ENCODE measurements at regions not wholly inside any gene's neighbourhood (a gene's known extent, or its start where the extent isn't known, plus 50 kb on each side); places are given as distances from the start of the nearest gene placed in this dataset.

DNA sequence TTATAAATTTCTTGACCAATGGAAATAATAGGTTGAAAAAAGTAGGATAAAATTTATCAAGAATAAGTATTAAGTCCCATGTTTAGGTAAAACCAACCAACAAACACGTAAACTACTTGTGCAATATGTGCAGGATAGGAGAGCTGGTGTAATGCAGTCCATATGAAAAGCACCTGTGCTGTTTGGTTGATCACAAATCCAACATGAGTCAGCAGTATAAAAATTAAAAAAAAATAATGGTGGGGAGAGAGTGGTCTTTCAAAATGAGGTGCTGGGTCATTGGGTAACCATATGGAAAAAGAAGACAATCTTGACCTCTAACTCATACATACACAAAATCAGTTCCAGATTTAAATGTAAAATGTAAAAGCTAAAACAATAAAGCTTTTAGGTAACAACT lies 181.8 kb downstream of the HS3ST3B1 start:
- no peaks in the 10 kb centered on the region for H3K36me3 Mint-ChIP-seq (ENCODE audit: low read depth)

DNA sequence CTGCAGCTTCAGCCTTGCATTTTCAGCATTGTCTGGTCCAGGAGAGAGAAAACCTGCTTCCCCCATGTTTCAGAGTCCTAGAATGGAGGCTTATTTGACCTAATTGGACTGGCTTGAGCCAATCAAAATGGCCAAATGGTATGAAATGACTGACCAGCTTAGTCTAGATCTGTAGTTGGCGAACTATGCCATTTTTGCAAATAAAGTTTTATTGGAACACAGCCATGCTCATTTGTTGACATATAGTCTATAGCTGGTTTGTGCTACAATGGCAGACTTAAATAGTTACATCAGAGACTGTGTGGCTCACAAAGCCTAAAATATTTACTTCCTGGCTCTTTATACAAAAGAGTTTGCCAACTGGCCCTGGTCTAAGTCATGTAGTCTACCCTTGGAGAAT lies 180.8 kb downstream of the HS3ST3B1 start:
- Mint-ChIP-seq H3K27me3 (ENCODE audit: insufficient read depth) (peaks cover 4% of the 10 kb centered on the region), H3K9me3 (no peaks in the 10 kb centered on the region), H3K4me3 (no peak overlapping the region), H3K27ac (no peak overlapping the region), H3K36me3 (ENCODE audit: low read depth) (no peaks in the 10 kb centered on the region), H3K4me1 (peaks cover 4% of the 10 kb centered on the region)
- H3K27me3 ChIP-seq (ENCODE audit: control insufficient read depth, insufficient read depth, low read length, poor library complexity, severe bottlenecking): no peaks in the 10 kb centered on the region
- H3K4me3 ChIP-seq (ENCODE audit: low read length): no peak overlapping the region
- no peak for DNase-seq
- H3K9ac ChIP-seq (ENCODE audit: extremely low read depth, low read length, poor library complexity, severe bottlenecking): no peak overlapping the region
- no peak overlapping the region for H3K27ac ChIP-seq (ENCODE audit: low read depth, low read length)
- TF ChIP-seq, protein P1, sequence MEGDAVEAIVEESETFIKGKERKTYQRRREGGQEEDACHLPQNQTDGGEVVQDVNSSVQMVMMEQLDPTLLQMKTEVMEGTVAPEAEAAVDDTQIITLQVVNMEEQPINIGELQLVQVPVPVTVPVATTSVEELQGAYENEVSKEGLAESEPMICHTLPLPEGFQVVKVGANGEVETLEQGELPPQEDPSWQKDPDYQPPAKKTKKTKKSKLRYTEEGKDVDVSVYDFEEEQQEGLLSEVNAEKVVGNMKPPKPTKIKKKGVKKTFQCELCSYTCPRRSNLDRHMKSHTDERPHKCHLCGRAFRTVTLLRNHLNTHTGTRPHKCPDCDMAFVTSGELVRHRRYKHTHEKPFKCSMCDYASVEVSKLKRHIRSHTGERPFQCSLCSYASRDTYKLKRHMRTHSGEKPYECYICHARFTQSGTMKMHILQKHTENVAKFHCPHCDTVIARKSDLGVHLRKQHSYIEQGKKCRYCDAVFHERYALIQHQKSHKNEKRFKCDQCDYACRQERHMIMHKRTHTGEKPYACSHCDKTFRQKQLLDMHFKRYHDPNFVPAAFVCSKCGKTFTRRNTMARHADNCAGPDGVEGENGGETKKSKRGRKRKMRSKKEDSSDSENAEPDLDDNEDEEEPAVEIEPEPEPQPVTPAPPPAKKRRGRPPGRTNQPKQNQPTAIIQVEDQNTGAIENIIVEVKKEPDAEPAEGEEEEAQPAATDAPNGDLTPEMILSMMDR (conservative IDR thresholded peaks at IDR 0.05): no peak
- H3K36me3 ChIP-seq (ENCODE audit: control insufficient read depth, insufficient read depth, low read length): no peaks in the 10 kb centered on the region
- no peaks in the 10 kb centered on the region for H3K9me3 ChIP-seq (ENCODE audit: control insufficient read depth, low read length)
- H3K4me1 ChIP-seq (ENCODE audit: control insufficient read depth, insufficient read depth, low read length): no peaks in the 10 kb centered on the region
- 100% methylated on average over 1 of the region's 1 CpG for WGBS, 2 experiments (ENCODE audit: insufficient coverage in 1 of 2, insufficient read length in 1 of 2)

More for the DNA sequence above, 181.8 kb downstream of the HS3ST3B1 start:
- no peak overlapping the region for H3K27ac Mint-ChIP-seq
- H3K27ac ChIP-seq (ENCODE audit: low read depth, low read length): no peak overlapping the region
- TF ChIP-seq, protein P1 (conservative IDR thresholded peaks at IDR 0.05): no peak
- no peak for DNase-seq
- H3K4me3 ChIP-seq (ENCODE audit: low read length): no peak overlapping the region
- peaks cover 4% of the 10 kb centered on the region for H3K27me3 Mint-ChIP-seq (ENCODE audit: insufficient read depth)
- H3K27me3 ChIP-seq (ENCODE audit: control insufficient read depth, insufficient read depth, low read length, poor library complexity, severe bottlenecking): no peaks in the 10 kb centered on the region
- peaks cover 4% of the 10 kb centered on the region for H3K4me1 Mint-ChIP-seq
- H3K4me1 ChIP-seq (ENCODE audit: control insufficient read depth, insufficient read depth, low read length): no peaks in the 10 kb centered on the region
- no peaks in the 10 kb centered on the region for H3K36me3 ChIP-seq (ENCODE audit: control insufficient read depth, insufficient read depth, low read length)
- no peak overlapping the region for H3K9ac ChIP-seq (ENCODE audit: extremely low read depth, low read length, poor library complexity, severe bottlenecking)
- H3K9me3 ChIP-seq (ENCODE audit: control insufficient read depth, low read length): no peaks in the 10 kb centered on the region
- no peak overlapping the region for H3K4me3 Mint-ChIP-seq
- no peaks in the 10 kb centered on the region for H3K9me3 Mint-ChIP-seq
- 100% methylated on average over 1 of the region's 1 CpG; no CpG with 5 or more reads in 1 of the 2 experiments for WGBS, 2 experiments (ENCODE audit: insufficient coverage in 1 of 2, insufficient read length in 1 of 2)

DNA sequence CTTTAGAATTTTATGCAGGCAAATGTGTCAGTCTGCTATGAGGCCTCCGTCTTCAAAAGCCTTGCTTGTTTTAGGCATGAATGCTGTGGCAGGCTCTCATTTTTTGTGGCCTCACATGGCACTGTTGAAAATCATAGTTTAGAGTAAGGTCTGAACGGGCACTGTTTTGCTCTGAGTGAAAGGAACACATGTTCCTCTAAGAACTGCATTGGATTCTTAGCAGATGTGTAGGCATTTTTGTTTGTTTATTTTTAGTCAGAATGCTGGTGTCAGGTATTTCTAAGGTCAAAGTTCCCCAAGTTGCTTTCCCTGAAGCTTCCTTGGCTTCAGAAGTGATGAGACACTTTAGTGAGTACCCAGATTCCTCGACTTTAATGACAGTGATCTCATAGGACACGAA lies 173.7 kb downstream of the HS3ST3B1 start:
- H3K9ac ChIP-seq (ENCODE audit: extremely low read depth, low read length, poor library complexity, severe bottlenecking): no peak overlapping the region
- TF ChIP-seq, protein P1 (conservative IDR thresholded peaks at IDR 0.05): no peak
- Mint-ChIP-seq H3K27me3 (ENCODE audit: insufficient read depth) (peaks cover 3% of the 10 kb centered on the region), H3K27ac (no peak overlapping the region), H3K9me3 (peaks cover 2% of the 10 kb centered on the region), H3K4me3 (no peak overlapping the region), H3K4me1 (peaks cover 6% of the 10 kb centered on the region), H3K36me3 (ENCODE audit: low read depth) (no peaks in the 10 kb centered on the region)
- no peak overlapping the region for H3K4me3 ChIP-seq (ENCODE audit: low read length)
- no peaks in the 10 kb centered on the region for H3K4me1 ChIP-seq (ENCODE audit: control insufficient read depth, insufficient read depth, low read length)
- DNase-seq: no peak
- no peaks in the 10 kb centered on the region for H3K36me3 ChIP-seq (ENCODE audit: control insufficient read depth, insufficient read depth, low read length)
- H3K27me3 ChIP-seq (ENCODE audit: control insufficient read depth, insufficient read depth, low read length, poor library complexity, severe bottlenecking): no peaks in the 10 kb centered on the region
- 92 to 93% methylated on average over 3 to 4 of the region's 4 CpGs for WGBS, 2 experiments (ENCODE audit: insufficient coverage in 1 of 2, insufficient read length in 1 of 2)
- no peak overlapping the region for H3K27ac ChIP-seq (ENCODE audit: low read depth, low read length)
- no peaks in the 10 kb centered on the region for H3K9me3 ChIP-seq (ENCODE audit: control insufficient read depth, low read length)
